Stimulated activated CD4-positive, alpha-beta T cell treated with anti-CD3 and anti-CD28 coated beads, Interleukin-1b, Interleukin-23, amount 100 ng/mL, for 4 hours (primary cell): ENCODE measurements at regions not wholly inside any gene's neighbourhood (a gene's known extent, or its start where the extent isn't known, plus 50 kb on each side); places are given as distances from the start of the nearest gene placed in this dataset.

ENCODE experiments used
- DNase-seq, 2 donors: peaks; one replicate each; pipeline ENCODE4 v3.0.0-alpha.2; 2020; ENCODE audit warnings: low read depth in 2 of 2

GRCh38 chr2:12254280-12254860 lies 462.4 kb upstream of the TRIB2 start:
- DNase-seq: no peak

DNA sequence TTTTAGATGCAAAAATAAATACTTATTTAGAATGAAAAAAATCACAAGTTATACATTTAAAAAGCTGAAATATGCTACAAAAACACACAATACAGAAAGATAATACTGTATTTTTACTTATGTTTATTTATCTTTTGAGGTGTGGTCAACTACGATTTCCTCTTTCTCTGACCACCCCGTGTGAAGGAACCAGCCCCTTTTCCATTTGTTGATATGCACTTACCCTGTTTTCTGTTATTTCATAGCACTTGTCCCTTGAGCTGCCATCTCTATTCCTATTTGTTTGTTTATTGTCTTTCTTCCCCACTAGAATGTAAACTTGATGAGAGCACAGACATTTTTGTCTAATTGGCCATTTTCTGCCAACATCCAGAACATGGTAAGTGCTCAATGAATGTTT lies 460.5 kb upstream of the TRIB2 start:
- no peak for DNase-seq

DNA sequence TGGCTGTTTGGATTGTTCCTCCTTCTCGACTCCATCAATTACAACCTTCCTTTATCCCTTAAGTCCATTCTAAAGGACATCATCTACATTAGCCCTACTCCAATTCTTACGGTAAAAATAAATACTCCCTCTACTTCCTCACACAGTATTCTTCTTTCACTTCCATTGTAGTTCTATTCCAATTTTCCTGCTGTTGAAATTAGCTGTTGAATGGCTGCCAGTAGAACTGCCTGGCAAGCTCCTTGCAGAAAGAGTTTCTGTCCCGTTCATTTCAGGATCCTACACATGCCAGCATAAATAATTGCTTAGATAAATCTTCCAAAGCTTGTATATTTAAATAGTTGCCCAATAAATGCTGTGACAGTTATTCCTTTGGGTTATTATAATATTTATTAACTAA lies 459.3 kb upstream of the TRIB2 start:
- DNase-seq: no peak

DNA sequence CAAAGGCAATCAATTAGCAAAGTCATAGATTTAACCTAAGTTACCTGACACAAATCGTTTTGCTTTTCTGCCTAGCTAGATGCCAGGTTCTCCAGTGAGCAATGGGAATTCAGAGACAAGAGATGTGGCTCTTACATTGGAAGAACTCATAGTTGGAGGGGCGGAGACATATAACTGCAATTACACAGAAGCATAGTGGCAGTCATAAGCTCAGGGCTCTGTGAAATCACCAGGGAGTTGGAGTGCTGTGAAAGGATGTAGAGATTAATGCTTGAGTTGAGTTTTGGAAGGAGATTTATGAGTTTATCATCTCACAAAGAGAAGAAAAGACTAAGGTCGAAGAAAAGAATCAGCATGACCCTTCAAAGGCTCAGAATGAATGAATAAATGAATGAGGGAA lies 457.2 kb upstream of the TRIB2 start:
- DNase-seq: no peak

DNA sequence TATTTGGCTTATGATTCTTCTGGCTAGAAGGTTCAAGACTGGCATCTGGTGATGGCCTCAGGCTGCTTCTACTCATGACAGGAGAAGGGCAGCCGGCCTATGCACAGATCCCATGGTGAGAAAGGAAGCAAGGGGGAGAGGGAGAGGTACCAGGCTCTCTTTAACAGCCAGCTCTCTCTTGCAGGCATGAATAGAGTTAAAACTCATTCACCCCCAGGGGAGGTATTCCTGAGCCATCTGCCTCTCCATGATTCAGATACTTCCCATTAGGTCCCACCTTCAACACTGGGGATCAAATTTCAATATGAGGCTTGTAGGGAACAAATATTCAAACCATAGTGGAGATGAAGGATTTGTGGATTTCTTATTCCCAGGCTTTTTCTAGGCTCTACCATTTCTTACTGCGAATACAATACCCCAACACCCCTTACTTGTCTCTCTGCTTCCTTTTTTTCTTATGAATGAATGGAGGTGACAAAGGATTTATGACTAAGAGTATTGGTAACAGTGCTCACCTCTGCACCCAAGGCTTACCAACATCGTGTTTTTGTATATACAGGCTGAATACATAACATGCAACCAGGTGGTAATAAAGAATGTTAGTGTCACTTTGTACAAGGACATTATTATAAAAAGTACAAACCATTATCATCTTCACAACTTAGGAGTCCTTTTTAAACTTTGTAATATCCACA lies 454.6 kb upstream of the TRIB2 start:
- DNase-seq: no peak

GRCh38 chr2:12262681-12263436 lies 453.9 kb upstream of the TRIB2 start:
- DNase-seq: no peak

DNA sequence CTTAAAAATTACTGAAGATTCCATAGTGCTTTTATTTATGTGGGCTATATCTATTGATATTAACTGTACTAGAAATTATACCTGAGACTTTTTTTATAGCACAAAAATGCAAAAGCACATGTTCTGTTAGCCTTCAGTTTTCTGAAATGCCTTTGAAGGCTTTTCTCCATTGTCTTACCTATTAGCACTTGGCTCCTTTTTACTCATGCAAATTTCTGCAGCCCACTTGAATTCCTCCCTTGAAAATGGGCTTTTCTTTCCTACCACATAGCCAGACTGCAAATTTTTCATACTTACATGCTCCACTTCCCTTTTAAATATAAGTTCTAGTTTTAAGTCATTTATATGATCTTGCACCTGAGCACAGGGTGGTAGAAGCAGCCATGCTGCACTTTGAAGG lies 453.0 kb upstream of the TRIB2 start:
- DNase-seq: no peak

DNA sequence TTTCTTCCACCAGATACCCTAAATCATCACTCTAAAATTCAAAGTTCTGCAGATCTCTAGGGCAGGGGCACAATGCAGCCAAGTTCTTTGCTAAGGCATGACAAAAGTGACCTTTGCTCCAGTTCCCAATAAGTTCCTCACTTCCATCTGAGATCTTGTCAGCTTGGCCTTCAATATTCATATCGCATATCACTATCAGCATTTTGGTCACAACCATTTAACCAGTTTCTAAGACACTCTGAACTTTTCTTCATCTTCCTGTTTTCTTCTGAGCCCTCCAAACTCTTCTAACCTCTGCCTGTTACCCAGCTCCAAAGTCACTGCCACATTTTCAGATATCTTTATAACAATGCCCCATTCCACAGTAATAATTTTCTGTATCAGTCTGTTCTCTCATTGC lies 452.6 kb upstream of the TRIB2 start:
- no peak for DNase-seq

DNA sequence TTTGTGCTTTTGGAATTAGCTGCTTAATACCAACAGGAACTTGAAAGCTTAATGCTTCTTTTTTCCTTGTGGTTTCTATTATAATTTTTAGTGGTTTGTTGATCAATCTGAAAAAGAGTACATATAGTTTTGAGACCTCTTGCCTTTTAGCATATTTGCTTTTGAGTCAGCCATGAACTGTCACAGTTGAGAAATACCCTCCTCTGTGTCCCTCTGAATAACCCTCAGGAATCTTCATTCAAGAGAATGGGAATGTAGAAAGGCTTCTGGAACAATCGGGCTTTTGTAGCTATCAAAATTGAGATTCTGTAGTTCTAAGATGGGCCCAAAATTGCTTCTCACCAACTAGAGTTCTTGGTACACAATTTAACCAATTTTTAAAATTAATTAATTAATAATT lies 451.1 kb upstream of the TRIB2 start:
- no peak for DNase-seq

- no peak for DNase-seq
Observed at GRCh38 chr2:12267042-12267441, 449.7 kb upstream of the TRIB2 start.

GRCh38 chr2:12269041-12269972 lies 447.4 kb upstream of the TRIB2 start:
- DNase-seq: no peak

DNA sequence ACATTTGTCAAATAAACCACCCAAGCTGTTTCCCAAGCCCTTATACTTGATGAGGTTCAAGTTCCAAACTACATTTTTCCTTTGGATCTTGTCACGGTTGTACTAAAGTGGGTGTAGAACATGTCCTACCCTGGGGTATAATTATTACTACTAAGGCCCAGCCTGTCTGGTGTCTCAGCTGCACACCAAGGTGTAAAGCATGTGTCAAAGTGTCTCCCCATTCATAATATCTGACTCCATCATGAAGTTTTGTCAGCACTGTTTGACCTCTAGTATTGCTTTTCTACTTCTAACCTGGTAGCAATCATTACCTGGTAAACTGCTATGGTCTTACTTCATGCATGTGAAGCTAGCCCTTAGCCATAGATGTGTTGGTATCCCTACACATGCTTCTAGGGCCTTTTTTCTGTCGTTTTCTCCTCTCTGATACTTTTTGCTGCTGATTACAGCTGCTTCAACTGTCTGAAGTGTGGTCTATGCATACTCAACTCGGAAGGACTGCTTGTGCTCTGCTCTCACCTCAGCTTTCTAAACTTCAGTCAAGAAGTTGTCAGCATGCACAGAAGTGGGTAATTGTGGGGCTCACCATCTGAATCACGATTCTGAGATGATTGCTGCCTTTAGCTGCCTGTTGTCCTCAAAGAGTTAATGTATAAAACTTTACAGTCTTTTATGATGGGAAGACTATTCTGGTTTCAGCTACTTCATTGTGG lies 445.7 kb upstream of the TRIB2 start:
- no peak for DNase-seq

GRCh38 chr2:12271589-12271984 lies 445.1 kb upstream of the TRIB2 start:
- no peak for DNase-seq

GRCh38 chr2:12273111-12273510 lies 443.6 kb upstream of the TRIB2 start:
- DNase-seq: no peak

DNA sequence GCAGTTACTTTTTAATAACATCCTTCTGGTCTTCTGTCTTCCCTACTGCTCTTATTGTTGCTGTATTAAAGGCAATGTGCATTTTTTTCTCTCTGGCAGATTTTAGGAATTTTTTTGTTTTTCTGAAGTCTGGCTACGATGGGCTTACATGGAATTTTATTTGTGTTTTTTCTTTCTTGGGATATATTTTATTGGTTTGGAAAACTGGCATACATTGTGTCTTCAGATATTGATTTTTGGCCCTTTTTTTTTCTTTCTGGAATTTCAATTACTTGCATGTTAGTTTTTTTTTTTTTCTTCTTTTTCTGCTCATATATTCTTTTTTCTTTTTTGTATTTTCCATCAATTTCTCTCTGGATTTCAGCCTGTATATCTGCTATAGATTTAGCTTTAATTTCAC lies 442.1 kb upstream of the TRIB2 start:
- DNase-seq: no peak

DNA sequence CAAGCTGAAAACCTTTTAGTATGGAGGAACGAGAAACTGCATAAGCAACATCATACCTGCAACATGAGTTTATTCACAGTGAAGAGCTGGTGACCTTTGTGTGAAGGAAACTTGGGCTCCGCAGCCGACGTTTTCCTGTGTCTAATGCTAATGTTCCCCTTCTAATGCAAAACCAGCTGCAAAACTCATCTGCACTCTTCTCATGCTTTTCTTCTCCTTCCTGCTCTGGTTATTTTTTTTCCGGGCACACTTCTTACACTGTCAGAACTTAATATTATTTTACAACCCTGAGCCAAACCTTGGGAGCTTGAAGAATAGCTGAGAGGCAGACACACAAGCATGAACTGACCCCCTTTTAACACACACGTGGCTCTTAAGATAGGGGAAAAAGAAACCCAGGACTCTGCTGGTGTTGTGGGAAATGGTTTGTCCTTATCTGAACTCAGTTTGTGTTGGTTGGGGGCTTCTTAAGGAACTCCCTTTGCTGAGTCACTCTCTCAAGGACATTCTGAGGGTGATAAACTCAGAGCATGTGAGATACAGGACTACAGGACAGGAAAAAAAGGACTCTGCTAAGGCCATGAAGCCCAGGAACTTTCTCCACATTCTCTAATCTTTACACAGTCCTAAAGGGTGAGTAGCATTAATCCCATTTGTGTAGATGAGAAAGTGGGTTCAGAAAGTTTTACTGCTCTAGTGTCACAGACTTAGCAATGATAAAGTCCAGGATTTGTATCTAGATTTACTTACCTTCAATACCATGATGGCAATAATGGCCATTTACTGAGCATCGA lies 439.3 kb upstream of the TRIB2 start:
- DNase-seq: no peak

DNA sequence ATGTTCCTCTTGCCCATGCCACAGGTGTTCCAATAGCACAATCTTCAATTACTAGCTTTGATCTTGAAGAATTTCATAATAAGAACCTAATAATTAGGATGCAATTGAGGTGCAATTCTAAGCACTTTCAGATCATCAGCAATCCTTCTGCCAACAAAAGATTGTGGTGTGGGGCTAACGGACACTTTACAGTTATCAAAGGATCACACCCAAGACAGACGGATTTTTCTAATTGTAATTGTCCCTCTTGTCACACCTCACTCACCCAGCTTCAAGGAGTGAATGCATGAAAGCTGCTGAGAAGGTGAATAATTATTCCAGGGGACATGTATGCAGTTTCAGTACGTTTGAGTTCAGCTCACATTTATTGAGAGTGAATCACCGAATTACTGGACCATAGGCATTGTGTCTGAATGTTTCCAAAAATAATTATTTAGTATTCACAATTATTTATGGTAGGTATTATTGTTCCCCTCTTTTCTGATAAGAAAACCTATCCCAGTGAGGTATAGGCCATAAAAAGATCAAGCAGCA lies 438.5 kb upstream of the TRIB2 start:
- DNase-seq: no peak

DNA sequence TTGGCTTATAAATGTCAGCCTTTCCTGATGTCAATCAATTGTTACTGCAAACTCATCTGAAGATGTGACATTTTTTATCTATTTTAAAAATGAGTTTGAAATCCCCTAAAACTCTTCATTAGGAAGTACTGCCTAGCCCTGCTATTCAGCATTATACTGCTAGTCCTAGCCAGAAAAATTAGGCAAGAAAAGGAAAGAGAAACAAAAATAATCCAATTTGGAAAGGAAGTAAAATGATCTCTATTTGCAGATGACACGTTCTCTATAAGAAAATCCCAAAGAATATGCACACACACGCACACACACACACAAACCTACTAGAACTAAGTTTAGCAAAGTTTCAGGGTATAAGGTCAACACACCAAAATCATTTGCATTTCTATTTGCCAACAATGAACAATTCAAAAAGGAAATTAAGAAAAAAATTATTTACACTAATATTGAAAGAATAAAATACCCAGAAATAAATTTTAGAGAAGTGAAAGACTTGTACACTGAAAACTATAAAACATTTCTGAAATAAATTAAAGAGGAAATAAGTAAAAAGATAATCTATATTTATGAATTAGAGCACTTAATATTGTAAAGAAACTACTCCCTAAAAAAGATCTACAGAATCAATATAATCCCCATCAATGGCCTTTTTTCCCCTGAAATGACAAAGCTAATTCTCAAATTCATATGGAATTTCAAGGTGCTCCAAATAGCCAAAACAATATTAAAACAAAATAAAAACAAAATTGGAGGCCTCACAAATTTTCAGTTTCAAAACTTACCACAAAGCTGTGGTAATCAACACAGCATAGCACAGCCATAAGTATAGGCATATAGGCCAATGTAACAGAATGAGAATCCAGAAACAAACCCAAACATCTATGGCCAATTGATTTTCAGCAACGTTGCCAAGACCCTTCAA lies 433.7 kb upstream of the TRIB2 start:
- DNase-seq: no peak

DNA sequence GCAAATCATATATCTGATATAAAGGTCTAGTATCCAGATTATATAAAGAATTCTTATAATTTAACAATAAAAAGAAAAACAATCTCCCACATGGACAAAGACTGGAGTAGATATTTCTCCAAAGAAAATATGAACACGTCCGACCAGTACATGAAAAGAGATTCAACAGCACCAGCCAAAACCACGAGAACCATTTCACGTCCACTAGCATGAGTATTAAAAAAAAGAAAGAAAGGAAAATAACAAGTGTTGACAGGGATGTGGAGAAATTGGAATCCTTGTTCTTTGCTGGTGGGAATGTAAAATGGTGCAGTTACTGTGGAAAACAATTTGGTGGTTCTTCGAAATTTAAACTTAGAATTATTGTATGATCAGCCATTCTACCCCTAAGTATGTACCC lies 432.7 kb upstream of the TRIB2 start:
- no peak for DNase-seq
